PFSK-1 (cell line): ENCODE measurements at regions not wholly inside any gene's neighbourhood (a gene's known extent, or its start where the extent isn't known, plus 50 kb on each side); places are given as distances from the start of the nearest gene placed in this dataset.

Source experiments
- POLR2AphosphoS5 ChIP-seq: IDR thresholded peaks from 2 replicates; pipeline ENCODE4 v1.6.1; 2012; ENCODE audit warnings: low read depth, mild to moderate bottlenecking, control low read depth, low read length, moderate library complexity
- REST ChIP-seq, 2 experiments: IDR thresholded peaks; 2 replicates each; pipeline versions ENCODE4 v1.6.1 to v1.8.0; 2011 to 2012; ENCODE audit warnings: low read depth in 2 of 2, low read length in 2 of 2, control low read depth in 1 of 2, inconsistent platforms in 1 of 2, mild to moderate bottlenecking in 1 of 2, moderate library complexity in 1 of 2; ENCODE audit not compliant: insufficient read depth in 1 of 2
- SIN3A ChIP-seq: IDR thresholded peaks from 2 replicates; pipeline ENCODE4 v1.6.1; 2012; ENCODE audit warnings: mild to moderate bottlenecking, low read length, moderate library complexity, borderline replicate concordance; ENCODE audit not compliant: insufficient read depth
- TAF1 ChIP-seq: IDR thresholded peaks from 2 replicates; pipeline ENCODE4 v1.6.1; 2012; ENCODE audit warnings: low read length, control low read depth, borderline replicate concordance; ENCODE audit not compliant: insufficient read depth

- no peak for TF ChIP-seq SIN3A
- no peak for TF ChIP-seq REST (IDR thresholded peaks at IDR 0.05; ENCODE audit: insufficient read depth in 1 of 2, low read depth in 2 of 2, low read length in 2 of 2)
- no peak for TF ChIP-seq POLR2AphosphoS5
- no peak for TF ChIP-seq TAF1
Measured at GRCh38 chr18:73563901-73564472, 583.6 kb downstream of the FBXO15 start.
